ENCODE measurements at regions not wholly inside any gene's neighbourhood (a gene's known extent, or its start where the extent isn't known, plus 50 kb on each side); places are given as distances from the start of the nearest gene placed in this dataset.

GRCh38 chrX:55342533-55343501, 78.1 kb upstream of the PAGE3 start:
- intact Hi-C loops (cut with DNase I; ENCODE audit: low total_unique reads): no loop called here
- no peaks in the 10 kb centered on the region for H3K9me3 ChIP-seq
- H3K27ac ChIP-seq: no peak overlapping the region
- no peaks in the 10 kb centered on the region for H3K4me1 ChIP-seq
- H3K27me3 ChIP-seq: peaks cover 0 to 12% (median 0%) of the 10 kb centered on the region in 3 donors
- DNase-seq: peak; percentile 30 to 50
- peak in 3 of 7 experiments; percentile 29 to 35 (median 34) for TF ChIP-seq CTCF (IDR thresholded peaks at IDR 0.05)
- no peak for TF ChIP-seq POLR2AphosphoS5 (IDR thresholded peaks at IDR 0.05)
- no peak for TF ChIP-seq EP300 (IDR thresholded peaks at IDR 0.05)
- no peak for TF ChIP-seq POLR2A (IDR thresholded peaks at IDR 0.05)
- H3K4me3 ChIP-seq: no peak overlapping the region
- 32 to 53% (median 45%) methylated on average over 17 to 21 of the region's 21 CpGs for WGBS, 5 donors
- no peaks in the 10 kb centered on the region for H3K36me3 ChIP-seq

GRCh38 chrX:55356609-55357008, 91.9 kb upstream of the PAGE3 start:
- TF ChIP-seq CTCF (IDR thresholded peaks at IDR 0.05) (no peak), EP300 (IDR thresholded peaks at IDR 0.05) (no peak), POLR2A (IDR thresholded peaks at IDR 0.05) (no peak), POLR2AphosphoS5 (IDR thresholded peaks at IDR 0.05) (no peak)
- intact Hi-C loops (cut with DNase I; ENCODE audit: low total_unique reads): no loop called here
- WGBS, 5 donors: 64 to 100% (median 80%) methylated on average over 2 to 6 of the region's 6 CpGs
- Histone ChIP-seq H3K4me1 (no peaks in the 10 kb centered on the region), H3K36me3 (no peaks in the 10 kb centered on the region), H3K27me3 (peaks cover 0 to 11% (median 0%) of the 10 kb centered on the region in 3 donors), H3K27ac (no peak overlapping the region), H3K9me3 (peaks cover 0 to 9% (median 2%) of the 10 kb centered on the region in 4 donors), H3K4me3 (no peak overlapping the region)
- DNase-seq: no peak

GRCh38 chrX:55357236-55357635, 92.5 kb upstream of the PAGE3 start:
- H3K4me3 ChIP-seq: no peak overlapping the region
- no peak for DNase-seq
- no peaks in the 10 kb centered on the region for H3K36me3 ChIP-seq
- intact Hi-C loops (cut with DNase I; ENCODE audit: low total_unique reads): no loop called here
- H3K27me3 ChIP-seq: peaks cover 0 to 11% (median 0%) of the 10 kb centered on the region in 3 donors
- no peaks in the 10 kb centered on the region for H3K4me1 ChIP-seq
- TF ChIP-seq CTCF (IDR thresholded peaks at IDR 0.05) (no peak), EP300 (IDR thresholded peaks at IDR 0.05) (no peak), POLR2A (IDR thresholded peaks at IDR 0.05) (no peak), POLR2AphosphoS5 (IDR thresholded peaks at IDR 0.05) (no peak)
- peaks cover 0 to 15% (median 2%) of the 10 kb centered on the region in 4 donors for H3K9me3 ChIP-seq
- 18 to 44% (median 29%) methylated on average over 1 of the region's 1 CpG for WGBS, 5 donors
- H3K27ac ChIP-seq: no peak overlapping the region

GRCh38 chrX:55379396-55379795, 72.5 kb upstream of the MAGEH1 start:
- no peak overlapping the region for H3K27ac ChIP-seq
- H3K36me3 ChIP-seq: no peaks in the 10 kb centered on the region
- no peaks in the 10 kb centered on the region for H3K4me1 ChIP-seq
- intact Hi-C loops (cut with DNase I; ENCODE audit: low total_unique reads): no loop called here
- 68 to 97% (median 91%) methylated on average over 3 of the region's 3 CpGs for WGBS, 5 donors
- no peak for DNase-seq
- no peak overlapping the region for H3K4me3 ChIP-seq
- no peaks in the 10 kb centered on the region for H3K27me3 ChIP-seq
- TF ChIP-seq POLR2AphosphoS5 (IDR thresholded peaks at IDR 0.05) (no peak), EP300 (IDR thresholded peaks at IDR 0.05) (no peak), CTCF (IDR thresholded peaks at IDR 0.05) (no peak), POLR2A (IDR thresholded peaks at IDR 0.05) (no peak)
- peaks cover 0 to 7% (median 3%) of the 10 kb centered on the region in 4 donors for H3K9me3 ChIP-seq

All from stomach (tissue), 8 donors.